Upper lobe of left lung (tissue), 4 donors: ENCODE measurements at regions not wholly inside any gene's neighbourhood (a gene's known extent, or its start where the extent isn't known, plus 50 kb on each side); places are given as distances from the start of the nearest gene placed in this dataset.

Experiments used
- CTCF ChIP-seq, 6 experiments: fragments of 450-650 bp in 4 of 6; fragments of 200-600 bp in 2 of 6; sonication (generic) in 2 of 6; IDR thresholded peaks; one replicate each; pipeline ENCODE4 v1.5.1; 2016 to 2019; ENCODE audit warnings: antibody characterized with exemption in 6 of 6
- POLR2A ChIP-seq, 4 donors: fragments of 450-650 bp; IDR thresholded peaks; one replicate each; pipeline ENCODE4 v1.5.1; 2016 to 2017; ENCODE audit warnings: antibody characterized with exemption in 4 of 4, mild to moderate bottlenecking in 2 of 4
- POLR2AphosphoS5 ChIP-seq, 2 donors: sonication (generic); formaldehyde crosslinking; IDR thresholded peaks; one replicate each; pipeline ENCODE4 v1.5.1; 2017; ENCODE audit warnings: antibody characterized with exemption in 2 of 2

- TF ChIP-seq CTCF (IDR thresholded peaks at IDR 0.05) (no peak), POLR2A (IDR thresholded peaks at IDR 0.05) (no peak), POLR2AphosphoS5 (IDR thresholded peaks at IDR 0.05) (no peak)
Observed at GRCh38 chr5:125630237-125630636, 793.0 kb upstream of the GRAMD2B start.
